NCI-H2171 treated with DMSO at 0.1 percent for 48 hours (cell line): ENCODE measurements at regions not wholly inside any gene's neighbourhood (a gene's known extent, or its start where the extent isn't known, plus 50 kb on each side); places are given as distances from the start of the nearest gene placed in this dataset.
"Not testable (repeated sequence)": the region's sequence is repeated elsewhere in the genome, so short reads cannot be mapped to it uniquely, and the experiment has no call there.

Experiments
- DNase-seq: peaks from one replicate; lab custom pipeline; 2025; lab: John Stamatoyannopoulos, UW

- DNase-seq: no peak
These were observed 2115.3 kb downstream of the TP53TG3F start for GRCh38 chr16:35574454-35575431.

GRCh38 chr16:35575432-35575821, 2116.0 kb downstream of the TP53TG3F start:
- DNase-seq: no peak

- DNase-seq: no peak
These were observed 2126.0 kb downstream of the TP53TG3F start for GRCh38 chr16:35585411-35585810.

- DNase-seq: peak; percentile 50
These were observed 2131.5 kb downstream of the TP53TG3F start for GRCh38 chr16:35590913-35591312.

- DNase-seq: no peak
These were observed 2137.1 kb downstream of the TP53TG3F start for GRCh38 chr16:35596467-35596866.

- peak; percentile 62 for DNase-seq
These were observed 2139.4 kb downstream of the TP53TG3F start for GRCh38 chr16:35598696-35599332.

GRCh38 chr16:35599429-35600160, 2140.2 kb downstream of the TP53TG3F start:
- no peak for DNase-seq

- not testable (repeated sequence) for DNase-seq
These were observed 2140.7 kb downstream of the TP53TG3F start for GRCh38 chr16:35600161-35600555.

GRCh38 chr16:35602116-35602515, 2142.7 kb downstream of the TP53TG3F start:
- DNase-seq: no peak

- DNase-seq: not testable (repeated sequence)
These were observed 2144.0 kb downstream of the TP53TG3F start for GRCh38 chr16:35603371-35603770.

GRCh38 chr16:35605921-35606320, 2146.5 kb downstream of the TP53TG3F start:
- DNase-seq: no peak

- DNase-seq: not testable (repeated sequence)
These were observed 2155.5 kb downstream of the TP53TG3F start for GRCh38 chr16:35614883-35615282.

GRCh38 chr16:35619176-35619575, 2159.8 kb downstream of the TP53TG3F start:
- not testable (repeated sequence) for DNase-seq

- DNase-seq: no peak
These were observed 2166.6 kb downstream of the TP53TG3F start for GRCh38 chr16:35626041-35626440.

- no peak for DNase-seq
These were observed 2169.6 kb downstream of the TP53TG3F start for GRCh38 chr16:35628976-35629375.

- DNase-seq: no peak
These were observed 2172.0 kb downstream of the TP53TG3F start for GRCh38 chr16:35631261-35631945.

GRCh38 chr16:35636480-35637230, 2177.2 kb downstream of the TP53TG3F start:
- DNase-seq: peak; percentile 77

GRCh38 chr16:35637683-35638082, 2178.3 kb downstream of the TP53TG3F start:
- DNase-seq: no peak

- DNase-seq: no peak
These were observed 2180.1 kb downstream of the TP53TG3F start for GRCh38 chr16:35639233-35640205.

GRCh38 chr16:35642322-35642835, 2183.0 kb downstream of the TP53TG3F start:
- DNase-seq: no peak
